A172 (cell line): ENCODE measurements at regions not wholly inside any gene's neighbourhood (a gene's known extent, or its start where the extent isn't known, plus 50 kb on each side); places are given as distances from the start of the nearest gene placed in this dataset.

Source experiments
- DNase-seq: peaks from one replicate; pipeline ENCODE4 v3.0.0-alpha.2; 2015; ENCODE audit warnings: low spot score

DNA sequence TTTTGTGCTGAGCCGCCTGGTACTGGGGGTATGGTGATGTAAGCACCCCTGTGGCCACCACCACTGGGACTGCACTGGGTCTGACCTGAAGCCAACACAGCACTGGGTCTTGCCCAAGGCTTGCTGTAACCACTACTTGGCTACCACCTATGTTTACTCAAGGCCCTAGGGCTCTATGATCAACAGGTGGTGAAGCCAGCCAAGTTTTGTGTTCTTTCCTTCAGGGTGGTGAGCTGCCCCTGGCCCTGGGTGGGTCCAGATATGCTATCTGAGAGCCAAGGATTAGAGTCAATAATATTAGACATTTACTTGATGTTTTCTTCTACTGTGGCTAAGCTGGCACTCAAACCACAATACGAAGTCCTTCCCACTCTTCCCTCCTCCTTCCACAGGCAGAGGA is 55.1 kb upstream of the PAGE4 start:
- DNase-seq, result no peak

DNA sequence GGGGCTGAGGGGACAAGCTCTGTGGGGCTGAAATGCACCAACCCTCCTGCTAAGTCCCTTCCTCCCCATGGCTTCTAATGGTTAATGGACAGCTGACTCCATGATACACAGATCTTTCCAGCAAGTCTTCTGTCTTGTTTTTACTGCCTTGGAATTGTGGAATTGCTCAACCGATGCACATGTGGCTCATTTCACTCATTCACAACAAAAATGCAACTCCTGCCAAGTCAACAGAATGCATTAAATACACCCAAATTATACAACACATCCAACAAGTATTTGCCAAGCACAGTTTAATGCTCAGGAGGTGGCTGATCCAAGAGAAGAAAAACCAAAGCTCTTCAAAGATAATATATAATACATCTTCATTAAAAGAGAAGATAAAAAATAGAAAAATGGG is 61.9 kb upstream of the PAGE4 start:
- no peak for DNase-seq

- DNase-seq, result no peak
Measured at GRCh38 chrX:49762175-49762720, 66.5 kb upstream of the PAGE1 start.

DNA sequence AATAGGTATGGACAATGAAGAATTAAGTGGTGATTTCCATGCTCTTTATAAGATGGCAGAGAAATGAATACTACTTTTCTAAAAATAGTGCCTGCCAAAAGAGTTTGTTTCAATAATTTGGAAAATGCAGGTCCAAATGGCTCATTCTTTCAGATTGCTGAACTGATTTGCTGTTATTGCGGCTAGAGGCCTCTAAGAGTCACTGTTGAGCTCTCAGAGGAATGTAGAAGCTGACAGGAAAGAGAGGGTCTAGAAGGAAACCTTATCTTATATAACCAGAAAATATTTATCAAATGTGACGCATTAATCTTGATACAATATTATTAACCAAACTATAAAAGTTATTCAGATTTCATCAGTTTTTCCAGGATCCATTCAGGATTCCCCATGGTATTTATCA is 65.7 kb upstream of the PAGE1 start:
- no peak for DNase-seq

DNA sequence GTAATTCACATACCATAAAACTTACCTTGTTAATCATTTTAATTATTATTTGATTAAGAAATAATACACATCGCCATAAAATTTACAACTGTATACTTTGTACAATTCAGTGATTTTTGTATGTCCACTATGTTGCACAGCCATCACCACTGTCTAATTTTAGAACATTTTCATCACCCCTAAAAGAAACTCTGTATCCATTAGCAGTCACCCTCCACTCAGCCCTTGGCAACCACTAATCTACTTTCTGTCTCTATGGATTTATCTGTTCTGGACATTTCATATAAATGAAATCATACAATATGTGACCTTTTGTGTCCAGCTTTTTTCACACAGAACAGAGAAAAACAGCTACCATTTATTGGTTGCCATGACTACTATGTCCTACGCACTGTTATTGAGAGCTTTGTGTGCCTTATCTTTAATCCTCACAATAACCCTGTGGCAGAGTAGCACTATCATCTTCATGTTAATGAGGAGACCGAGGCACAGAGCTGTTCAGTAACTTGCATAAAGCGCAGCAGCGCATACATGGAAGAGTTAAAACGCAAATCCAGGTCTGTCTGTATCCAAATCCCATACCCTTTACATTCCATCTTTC is 64.6 kb upstream of the PAGE1 start:
- DNase-seq, result no peak

DNA sequence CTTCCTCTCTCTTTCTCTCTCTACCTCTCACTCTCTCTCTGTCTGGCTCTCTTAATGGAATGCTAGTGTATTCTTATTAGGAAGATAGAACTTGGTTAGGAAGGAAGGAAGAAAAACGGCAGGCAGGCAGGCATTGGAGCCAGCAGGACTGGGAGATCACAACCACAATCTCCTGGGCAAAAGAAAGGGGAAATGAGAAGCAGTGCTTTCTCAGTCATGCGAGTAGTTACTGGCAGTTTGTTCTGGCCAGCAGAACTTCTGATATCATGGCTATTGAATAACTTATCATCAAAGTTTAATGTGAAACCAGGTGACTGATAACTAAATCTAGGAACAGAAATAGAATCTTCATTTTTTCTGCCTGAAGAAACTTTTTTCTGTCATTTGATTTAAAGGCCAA is 60.9 kb upstream of the PAGE1 start:
- DNase-seq, result no peak

GRCh38 chrX:49754233-49754857 is 58.6 kb upstream of the PAGE1 start:
- peak; percentile 32 for DNase-seq

DNA sequence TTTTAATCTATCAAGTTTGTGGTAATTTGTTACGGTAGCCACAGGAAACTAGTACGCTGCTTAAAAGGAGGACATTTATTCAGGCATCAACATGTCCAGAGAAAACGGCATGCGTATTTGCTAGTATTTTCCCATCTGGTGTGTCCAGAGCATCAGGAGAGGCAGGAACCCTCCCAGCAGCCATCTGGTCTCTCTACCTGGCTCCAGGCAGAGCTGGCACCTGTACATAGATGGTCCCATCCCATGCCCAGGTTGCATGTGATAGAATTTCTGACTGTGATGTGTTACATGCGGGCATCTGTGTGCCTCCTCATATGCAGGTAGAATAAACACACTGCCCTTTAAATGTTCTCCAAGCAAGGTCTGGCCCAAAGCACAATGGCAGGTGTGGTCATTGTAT is 57.9 kb upstream of the PAGE1 start:
- no peak for DNase-seq

- DNase-seq, result no peak
Measured at GRCh38 chrX:49748211-49748956, 52.6 kb upstream of the PAGE1 start.

DNA sequence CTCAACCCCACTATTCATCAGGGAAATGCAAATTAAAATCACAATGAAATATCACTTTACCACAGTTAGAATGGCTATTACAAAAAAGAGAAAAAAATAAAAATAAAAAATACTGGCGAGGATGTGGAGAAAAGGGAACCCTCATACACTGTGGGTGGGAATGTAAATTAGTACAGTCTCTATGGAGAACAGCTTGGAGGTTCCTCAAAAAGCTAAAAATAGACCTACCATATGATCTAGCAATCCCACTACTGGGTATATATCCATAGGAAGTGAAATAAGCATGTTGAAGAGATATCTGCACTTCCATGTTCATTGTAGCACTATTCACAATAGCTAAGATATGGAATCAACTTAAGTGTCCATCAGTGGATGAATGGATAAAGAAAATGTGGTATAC is 50.5 kb upstream of the PAGE1 start:
- DNase-seq, result no peak
